SU-DHL-6 (cell line): ENCODE measurements at regions not wholly inside any gene's neighbourhood (a gene's known extent, or its start where the extent isn't known, plus 50 kb on each side); places are given as distances from the start of the nearest gene placed in this dataset.

ENCODE experiments used
- CTCF ChIP-seq: fragments of 200-600 bp; sonication (generic); IDR thresholded peaks from one replicate; pipeline ENCODE4 v1.5.1; 2017; ENCODE audit warnings: antibody characterized with exemption, mild to moderate bottlenecking, low read length, moderate library complexity; ENCODE audit not compliant: insufficient read depth, poor library complexity, severe bottlenecking
- EZH2phosphoT487 ChIP-seq: fragments of 200-600 bp; sonication (generic), shearing (Covaris generic); conservative IDR thresholded peaks from 2 replicates; pipeline ENCODE4 v1.6.1; 2018; ENCODE audit warnings: mild to moderate bottlenecking, antibody characterized with exemption, low read length, moderate library complexity, mixed read lengths

- TF ChIP-seq CTCF (no peak), EZH2phosphoT487 (no peak)
Measured at GRCh38 chr6:91079969-91080368, 493.1 kb upstream of the MAP3K7 start.
